GM06990 (cell line): ENCODE measurements at regions not wholly inside any gene's neighbourhood (a gene's known extent, or its start where the extent isn't known, plus 50 kb on each side); places are given as distances from the start of the nearest gene placed in this dataset.

Source experiments
- DNase-seq: peaks from one replicate; pipeline ENCODE4 v3.0.0-alpha.2; 2011; ENCODE audit not compliant: insufficient read length; ENCODE audit errors: extremely low read depth
- H3K27me3 ChIP-seq: replicated peaks from 2 replicates; pipeline ENCODE4 v1.6.0; 2011; ENCODE audit warnings: low read length; ENCODE audit not compliant: control insufficient read depth, insufficient read depth
- H3K36me3 ChIP-seq: 2 replicates; pipeline ENCODE4 v1.5.1; 2011; ENCODE audit warnings: low read length; ENCODE audit not compliant: control insufficient read depth, insufficient read depth
- H3K4me3 ChIP-seq: replicated peaks from 2 replicates; pipeline ENCODE4 v1.5.1; 2011; ENCODE audit warnings: low read depth, mild to moderate bottlenecking, control low read depth, low read length
- TF ChIP-seq, protein P1 (sequence below): IDR thresholded peaks from 2 replicates; pipeline ENCODE4 v1.5.1; 2011; ENCODE audit warnings: low read length, control low read depth, mild to moderate bottlenecking, inconsistent platforms; ENCODE audit not compliant: insufficient read depth, poor library complexity, severe bottlenecking

DNA sequence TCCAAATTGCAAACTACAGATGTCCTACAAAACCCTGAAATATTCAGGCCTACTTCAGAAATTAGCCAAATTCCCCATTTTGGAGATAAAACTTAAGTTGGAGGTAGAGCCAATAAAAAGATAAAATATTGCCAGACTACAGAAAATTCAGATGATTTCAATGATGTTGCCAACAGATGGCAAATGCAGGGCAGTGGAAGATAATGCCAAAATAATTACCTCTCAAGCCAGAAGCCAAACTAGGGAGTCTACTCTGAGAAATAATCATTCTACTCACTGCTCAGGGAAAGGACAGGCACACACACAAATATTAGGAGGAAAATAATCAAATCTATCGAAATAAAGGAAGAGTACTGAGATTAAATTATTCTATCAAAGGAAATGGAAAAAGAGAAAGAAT lies 347.5 kb upstream of the CCNG1 start:
- TF ChIP-seq, protein P1, sequence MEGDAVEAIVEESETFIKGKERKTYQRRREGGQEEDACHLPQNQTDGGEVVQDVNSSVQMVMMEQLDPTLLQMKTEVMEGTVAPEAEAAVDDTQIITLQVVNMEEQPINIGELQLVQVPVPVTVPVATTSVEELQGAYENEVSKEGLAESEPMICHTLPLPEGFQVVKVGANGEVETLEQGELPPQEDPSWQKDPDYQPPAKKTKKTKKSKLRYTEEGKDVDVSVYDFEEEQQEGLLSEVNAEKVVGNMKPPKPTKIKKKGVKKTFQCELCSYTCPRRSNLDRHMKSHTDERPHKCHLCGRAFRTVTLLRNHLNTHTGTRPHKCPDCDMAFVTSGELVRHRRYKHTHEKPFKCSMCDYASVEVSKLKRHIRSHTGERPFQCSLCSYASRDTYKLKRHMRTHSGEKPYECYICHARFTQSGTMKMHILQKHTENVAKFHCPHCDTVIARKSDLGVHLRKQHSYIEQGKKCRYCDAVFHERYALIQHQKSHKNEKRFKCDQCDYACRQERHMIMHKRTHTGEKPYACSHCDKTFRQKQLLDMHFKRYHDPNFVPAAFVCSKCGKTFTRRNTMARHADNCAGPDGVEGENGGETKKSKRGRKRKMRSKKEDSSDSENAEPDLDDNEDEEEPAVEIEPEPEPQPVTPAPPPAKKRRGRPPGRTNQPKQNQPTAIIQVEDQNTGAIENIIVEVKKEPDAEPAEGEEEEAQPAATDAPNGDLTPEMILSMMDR = no peak
- no peaks in the 10 kb centered on the region for H3K27me3 ChIP-seq
- no peak for DNase-seq
- H3K4me3 ChIP-seq = no peak overlapping the region
- H3K36me3 ChIP-seq = no peaks in the 10 kb centered on the region

- no peaks in the 10 kb centered on the region for H3K27me3 ChIP-seq
- H3K4me3 ChIP-seq = peak overlapping the region; percentile 41
- DNase-seq = peak; percentile 50
- TF ChIP-seq, protein P1 = no peak
- H3K36me3 ChIP-seq = no peaks in the 10 kb centered on the region
Observed at GRCh38 chr5:163094492-163095180, 342.8 kb upstream of the CCNG1 start.

GRCh38 chr5:163104464-163104863 lies 332.9 kb upstream of the CCNG1 start:
- Histone ChIP-seq H3K27me3 (no peaks in the 10 kb centered on the region), H3K4me3 (no peak overlapping the region), H3K36me3 (no peaks in the 10 kb centered on the region)
- DNase-seq = no peak
- TF ChIP-seq, protein P1 = peak; percentile 37

- H3K4me3 ChIP-seq = no peak overlapping the region
- no peaks in the 10 kb centered on the region for H3K27me3 ChIP-seq
- TF ChIP-seq, protein P1 = no peak
- no peak for DNase-seq
- H3K36me3 ChIP-seq = no peaks in the 10 kb centered on the region
Observed at GRCh38 chr5:163105456-163105855, 331.9 kb upstream of the CCNG1 start.

DNA sequence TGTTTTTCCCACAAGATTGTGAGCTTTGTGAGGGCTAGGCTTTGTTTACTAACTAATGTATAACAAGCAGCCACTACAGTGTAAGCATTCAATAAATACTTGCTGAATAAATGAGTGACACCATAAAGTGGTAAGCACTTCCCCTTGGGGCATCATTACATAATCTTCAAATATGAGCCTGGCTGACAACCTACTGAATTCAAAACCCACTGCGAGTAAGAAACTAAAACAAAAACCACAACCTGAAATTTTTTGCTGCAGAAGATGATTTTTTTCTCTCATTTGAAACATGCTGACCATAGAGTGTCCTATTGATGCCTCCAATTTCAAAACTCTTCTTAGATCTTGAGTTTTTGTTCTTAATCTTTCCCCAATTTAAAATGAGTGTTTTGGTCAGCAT lies 331.3 kb upstream of the CCNG1 start:
- TF ChIP-seq, protein P1 = no peak
- no peaks in the 10 kb centered on the region for H3K36me3 ChIP-seq
- DNase-seq = no peak
- H3K4me3 ChIP-seq = no peak overlapping the region
- no peaks in the 10 kb centered on the region for H3K27me3 ChIP-seq

- TF ChIP-seq, protein P1 = no peak
- no peaks in the 10 kb centered on the region for H3K27me3 ChIP-seq
- no peaks in the 10 kb centered on the region for H3K36me3 ChIP-seq
- no peak overlapping the region for H3K4me3 ChIP-seq
- no peak for DNase-seq
Observed at GRCh38 chr5:163108351-163108750, 329.0 kb upstream of the CCNG1 start.
